ENCODE measurements at regions not wholly inside any gene's neighbourhood (a gene's known extent, or its start where the extent isn't known, plus 50 kb on each side); places are given as distances from the start of the nearest gene placed in this dataset.

- TF ChIP-seq CTCF (IDR thresholded peaks at IDR 0.05; ENCODE audit: low read depth, low read length) (no peak), POLR2A (IDR thresholded peaks at IDR 0.05; ENCODE audit: extremely low read depth, insufficient read length) (no peak), MAX (IDR thresholded peaks at IDR 0.05; ENCODE audit: low read depth, low read length) (no peak), MYC (IDR thresholded peaks at IDR 0.05; ENCODE audit: low read depth, low read length) (no peak)
Measured at GRCh38 chr6:93073811-93074210, 345.5 kb downstream of the EPHA7 start.
